PFSK-1 (cell line): ENCODE measurements at regions not wholly inside any gene's neighbourhood (a gene's known extent, or its start where the extent isn't known, plus 50 kb on each side); places are given as distances from the start of the nearest gene placed in this dataset.

Source experiments
- POLR2AphosphoS5 ChIP-seq: IDR thresholded peaks from 2 replicates; pipeline ENCODE4 v1.6.1; 2012; ENCODE audit warnings: low read depth, mild to moderate bottlenecking, control low read depth, low read length, moderate library complexity
- TAF1 ChIP-seq: IDR thresholded peaks from 2 replicates; pipeline ENCODE4 v1.6.1; 2012; ENCODE audit warnings: low read length, control low read depth, borderline replicate concordance; ENCODE audit not compliant: insufficient read depth

GRCh38 chr5:33316773-33317172 lies 124.0 kb upstream of the TARS1 start:
- no peak for TF ChIP-seq POLR2AphosphoS5
- no peak for TF ChIP-seq TAF1
